Spleen (tissue), 7 donors: ENCODE measurements at regions not wholly inside any gene's neighbourhood (a gene's known extent, or its start where the extent isn't known, plus 50 kb on each side); places are given as distances from the start of the nearest gene placed in this dataset.

Experiments used
- CTCF ChIP-seq, 11 experiments: fragments of 200-600 bp in 7 of 11; fragments of 450-650 bp in 4 of 11; sonication (generic) in 4 of 11; IDR thresholded peaks in 8 of 11; conservative IDR thresholded peaks in 3 of 11; 1 replicate in 7 of 11; 2 replicates in 4 of 11; pipeline versions ENCODE4 v1.4.0 to v1.8.0; 2016 to 2021; ENCODE audit warnings: antibody characterized with exemption in 11 of 11, inconsistent platforms in 4 of 11, mild to moderate bottlenecking in 1 of 11
- POLR2A ChIP-seq, 3 donors: fragments of 450-650 bp; IDR thresholded peaks; one replicate each; pipeline ENCODE4 v1.5.1; 2017; ENCODE audit warnings: antibody characterized with exemption in 3 of 3, mild to moderate bottlenecking in 1 of 3
- POLR2AphosphoS5 ChIP-seq, 3 donors: sonication (generic); formaldehyde crosslinking; IDR thresholded peaks; one replicate each; pipeline ENCODE4 v1.5.1; 2017; ENCODE audit warnings: antibody characterized with exemption in 3 of 3
- donor health status: DM: no; HTN: no; CAD: no; lungs with moderate emphysema.
- donor health status: DM: no; HTN: no; CAD: no.
- donor health status: DM: no; HTN: no; CAD: no.

- TF ChIP-seq POLR2A (IDR thresholded peaks at IDR 0.05) (no peak), CTCF (IDR thresholded peaks at IDR 0.05 in 8 of 11, conservative IDR thresholded peaks at IDR 0.05 in 3 of 11) (no peak), POLR2AphosphoS5 (IDR thresholded peaks at IDR 0.05) (no peak)
These were observed 345.7 kb downstream of the GATA3 start for GRCh38 chr10:8400151-8400550.
